ENCODE measurements at regions not wholly inside any gene's neighbourhood (a gene's known extent, or its start where the extent isn't known, plus 50 kb on each side); places are given as distances from the start of the nearest gene placed in this dataset.

DNA sequence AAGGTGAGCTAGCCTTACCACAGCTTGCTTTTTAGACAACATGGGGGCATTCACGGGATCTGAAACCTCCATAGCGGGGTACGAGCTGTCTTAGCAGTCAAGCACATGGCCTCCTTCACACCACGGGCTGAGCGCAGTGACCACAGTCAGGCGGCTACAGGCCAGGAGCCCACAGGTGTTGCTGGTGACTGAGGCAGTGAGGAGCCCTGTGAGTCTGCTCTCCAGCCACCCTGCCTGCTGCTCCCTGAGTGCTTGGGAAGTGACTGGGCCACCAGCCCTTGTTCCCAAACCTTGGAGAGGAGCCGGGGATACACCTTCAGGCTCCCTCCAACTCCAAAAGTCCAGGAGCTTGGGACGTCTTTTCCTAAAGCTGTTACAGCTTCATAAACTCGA is 418.1 kb upstream of the MYT1L start:
- Histone ChIP-seq H3K9me3 (ENCODE audit: low read depth, low read length) (no peaks in the 10 kb centered on the region), H3K27me3 (ENCODE audit: insufficient read depth, low read length) (no peaks in the 10 kb centered on the region), H3K4me1 (ENCODE audit: insufficient read depth, low read length) (no peaks in the 10 kb centered on the region), H3K36me3 (ENCODE audit: insufficient read depth, low read length) (no peaks in the 10 kb centered on the region), H3K4me3 (ENCODE audit: insufficient read depth, low read length) (no peak overlapping the region), H3K4me2 (ENCODE audit: insufficient read depth, low read length) (no peak overlapping the region), H2AFZ (ENCODE audit: low read length) (no peak overlapping the region), H4K20me1 (ENCODE audit: insufficient read depth, low read length) (no peaks in the 10 kb centered on the region), H3K27ac (ENCODE audit: low read depth, low read length) (no peak overlapping the region), H3K79me2 (ENCODE audit: insufficient read depth, low read length) (no peaks in the 10 kb centered on the region)
- peak; percentile 11 for DNase-seq (ENCODE audit: insufficient read length, low spot score, missing footprints)
- TF ChIP-seq, protein P1, sequence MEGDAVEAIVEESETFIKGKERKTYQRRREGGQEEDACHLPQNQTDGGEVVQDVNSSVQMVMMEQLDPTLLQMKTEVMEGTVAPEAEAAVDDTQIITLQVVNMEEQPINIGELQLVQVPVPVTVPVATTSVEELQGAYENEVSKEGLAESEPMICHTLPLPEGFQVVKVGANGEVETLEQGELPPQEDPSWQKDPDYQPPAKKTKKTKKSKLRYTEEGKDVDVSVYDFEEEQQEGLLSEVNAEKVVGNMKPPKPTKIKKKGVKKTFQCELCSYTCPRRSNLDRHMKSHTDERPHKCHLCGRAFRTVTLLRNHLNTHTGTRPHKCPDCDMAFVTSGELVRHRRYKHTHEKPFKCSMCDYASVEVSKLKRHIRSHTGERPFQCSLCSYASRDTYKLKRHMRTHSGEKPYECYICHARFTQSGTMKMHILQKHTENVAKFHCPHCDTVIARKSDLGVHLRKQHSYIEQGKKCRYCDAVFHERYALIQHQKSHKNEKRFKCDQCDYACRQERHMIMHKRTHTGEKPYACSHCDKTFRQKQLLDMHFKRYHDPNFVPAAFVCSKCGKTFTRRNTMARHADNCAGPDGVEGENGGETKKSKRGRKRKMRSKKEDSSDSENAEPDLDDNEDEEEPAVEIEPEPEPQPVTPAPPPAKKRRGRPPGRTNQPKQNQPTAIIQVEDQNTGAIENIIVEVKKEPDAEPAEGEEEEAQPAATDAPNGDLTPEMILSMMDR (IDR thresholded peaks at IDR 0.05; ENCODE audit: extremely low read depth, low read depth, low read length): no peak

DNA sequence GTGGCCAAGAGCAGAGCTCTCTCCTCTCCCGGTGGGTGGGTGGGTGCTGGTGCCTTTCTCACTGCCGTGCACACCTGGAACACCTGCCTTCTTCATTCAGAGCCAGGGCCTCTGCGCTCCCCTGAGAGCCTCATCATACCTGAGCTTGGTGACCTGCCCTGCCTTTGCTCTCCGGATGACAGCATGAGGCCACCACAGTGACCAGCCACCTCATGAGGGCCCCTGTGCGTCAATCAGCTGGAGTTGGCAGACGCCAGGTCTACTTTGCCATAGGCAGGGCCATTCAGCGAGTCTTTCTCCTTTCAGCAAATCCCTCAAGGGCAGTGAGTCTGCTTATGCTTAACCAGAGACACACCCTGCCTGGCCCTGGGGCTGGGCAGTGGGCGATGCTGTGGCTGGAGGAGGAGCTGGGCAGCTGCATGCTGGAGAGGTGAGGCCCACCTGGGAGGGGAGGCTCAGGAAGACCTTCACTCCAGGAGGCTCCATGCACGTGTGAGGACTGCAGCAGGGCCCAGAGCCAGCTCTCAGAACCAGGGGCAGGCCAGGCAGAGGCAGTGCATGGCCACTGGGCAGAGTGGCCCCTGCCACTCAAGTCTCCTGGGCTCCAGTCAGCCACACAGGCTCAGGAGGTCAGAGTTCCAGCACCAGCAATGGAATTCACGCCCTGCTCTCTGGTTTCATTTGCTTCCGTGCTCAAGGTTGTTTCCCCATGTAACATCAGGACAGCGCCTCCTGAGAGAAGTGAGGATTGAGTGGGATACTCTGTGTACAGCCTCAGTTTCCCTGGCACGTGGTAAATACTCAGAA is 417.5 kb upstream of the MYT1L start:
- Histone ChIP-seq H3K36me3 (ENCODE audit: insufficient read depth, low read length) (no peaks in the 10 kb centered on the region), H3K79me2 (ENCODE audit: insufficient read depth, low read length) (no peaks in the 10 kb centered on the region), H2AFZ (ENCODE audit: low read length) (no peak overlapping the region), H3K27me3 (ENCODE audit: insufficient read depth, low read length) (no peaks in the 10 kb centered on the region), H3K4me3 (ENCODE audit: insufficient read depth, low read length) (no peak overlapping the region), H3K4me2 (ENCODE audit: insufficient read depth, low read length) (no peak overlapping the region), H4K20me1 (ENCODE audit: insufficient read depth, low read length) (no peaks in the 10 kb centered on the region), H3K9me3 (ENCODE audit: low read depth, low read length) (no peaks in the 10 kb centered on the region), H3K4me1 (ENCODE audit: insufficient read depth, low read length) (no peaks in the 10 kb centered on the region), H3K27ac (ENCODE audit: low read depth, low read length) (no peak overlapping the region)
- TF ChIP-seq, protein P1 (IDR thresholded peaks at IDR 0.05; ENCODE audit: extremely low read depth, low read depth, low read length): no peak
- DNase-seq (ENCODE audit: insufficient read length, low spot score, missing footprints): peak; percentile 23

DNA sequence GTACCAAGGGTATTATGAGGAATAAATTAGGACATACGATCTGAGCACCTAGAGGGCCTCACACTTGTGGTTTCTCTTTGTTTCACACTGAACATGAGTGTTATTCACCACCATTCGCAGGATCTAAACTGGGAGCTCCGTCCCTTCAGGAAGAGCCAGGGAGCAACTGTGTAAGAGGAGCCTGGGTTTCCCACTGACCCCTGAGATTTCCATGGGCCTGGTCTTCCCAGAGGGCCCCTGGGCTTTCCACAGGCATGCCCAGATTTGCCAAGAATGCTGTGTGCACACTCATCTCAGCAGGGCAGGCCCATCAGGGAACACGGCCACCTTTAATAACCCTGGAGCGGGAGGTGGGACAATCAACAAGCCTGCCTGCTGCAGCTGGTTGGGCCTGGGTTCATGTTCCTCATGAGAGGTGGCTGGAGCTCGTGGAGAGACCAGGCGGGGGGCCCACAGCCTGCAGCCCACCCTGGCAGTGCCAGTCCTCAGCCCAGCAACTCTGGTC is 416.8 kb upstream of the MYT1L start:
- H3K4me3 ChIP-seq (ENCODE audit: insufficient read depth, low read length): no peak overlapping the region
- no peak overlapping the region for H3K4me2 ChIP-seq (ENCODE audit: insufficient read depth, low read length)
- H3K27ac ChIP-seq (ENCODE audit: low read depth, low read length): no peak overlapping the region
- TF ChIP-seq, protein P1 (IDR thresholded peaks at IDR 0.05; ENCODE audit: extremely low read depth, low read depth, low read length): no peak
- H3K9me3 ChIP-seq (ENCODE audit: low read depth, low read length): no peaks in the 10 kb centered on the region
- no peak overlapping the region for H2AFZ ChIP-seq (ENCODE audit: low read length)
- no peaks in the 10 kb centered on the region for H3K27me3 ChIP-seq (ENCODE audit: insufficient read depth, low read length)
- DNase-seq (ENCODE audit: insufficient read length, low spot score, missing footprints): peak; percentile 49
- no peaks in the 10 kb centered on the region for H3K79me2 ChIP-seq (ENCODE audit: insufficient read depth, low read length)
- H3K4me1 ChIP-seq (ENCODE audit: insufficient read depth, low read length): no peaks in the 10 kb centered on the region
- no peaks in the 10 kb centered on the region for H3K36me3 ChIP-seq (ENCODE audit: insufficient read depth, low read length)
- no peaks in the 10 kb centered on the region for H4K20me1 ChIP-seq (ENCODE audit: insufficient read depth, low read length)

DNA sequence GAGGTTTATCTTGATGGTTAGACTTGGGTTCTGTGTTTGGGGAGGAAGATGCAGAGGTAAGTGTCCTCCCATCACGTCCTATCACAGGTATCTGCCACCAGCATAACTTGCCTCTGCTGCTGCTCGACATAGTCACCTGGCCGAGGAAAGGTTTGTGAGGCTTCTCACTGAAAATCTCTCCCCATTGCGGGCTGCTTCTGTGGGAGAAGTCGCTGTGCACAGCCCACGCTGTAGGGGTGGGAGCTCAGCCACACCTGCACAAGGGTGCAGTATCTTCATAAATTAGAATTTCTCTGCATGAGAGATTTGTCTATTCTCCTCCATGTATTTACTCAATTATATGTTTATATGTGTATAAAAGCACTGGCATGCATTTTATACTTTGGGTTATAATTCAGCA is 415.7 kb upstream of the MYT1L start:
- Histone ChIP-seq H3K36me3 (ENCODE audit: insufficient read depth, low read length) (no peaks in the 10 kb centered on the region), H3K27ac (ENCODE audit: low read depth, low read length) (no peak overlapping the region), H3K9me3 (ENCODE audit: low read depth, low read length) (no peaks in the 10 kb centered on the region), H3K4me1 (ENCODE audit: insufficient read depth, low read length) (no peaks in the 10 kb centered on the region), H3K4me3 (ENCODE audit: insufficient read depth, low read length) (no peak overlapping the region), H4K20me1 (ENCODE audit: insufficient read depth, low read length) (no peaks in the 10 kb centered on the region), H3K27me3 (ENCODE audit: insufficient read depth, low read length) (no peaks in the 10 kb centered on the region), H3K4me2 (ENCODE audit: insufficient read depth, low read length) (no peak overlapping the region), H3K79me2 (ENCODE audit: insufficient read depth, low read length) (no peaks in the 10 kb centered on the region), H2AFZ (ENCODE audit: low read length) (no peak overlapping the region)
- DNase-seq (ENCODE audit: insufficient read length, low spot score, missing footprints): peak; percentile 71
- TF ChIP-seq, protein P1 (IDR thresholded peaks at IDR 0.05; ENCODE audit: extremely low read depth, low read depth, low read length): no peak

Measured in osteoblast (primary cell).